ENCODE measurements at regions not wholly inside any gene's neighbourhood (a gene's known extent, or its start where the extent isn't known, plus 50 kb on each side); places are given as distances from the start of the nearest gene placed in this dataset.

- Histone ChIP-seq H3K79me1 (ENCODE audit: low read depth, low read length) (no peaks in the 10 kb centered on the region), H3K27me3 (ENCODE audit: control insufficient read depth in 3 of 3, insufficient read depth in 3 of 3, low read depth in 1 of 3, low read length in 3 of 3) (no peaks in the 10 kb centered on the region), H3K4ac (ENCODE audit: low read length) (no peak overlapping the region), H2BK5ac (ENCODE audit: low read length) (no peak overlapping the region), H2AK5ac (ENCODE audit: low read depth, low read length) (no peak overlapping the region), H3K27ac (replicated peaks; ENCODE audit: low read length) (no peak overlapping the region), H3K23ac (ENCODE audit: low read depth, low read length, poor library complexity) (no peak overlapping the region), H2AFZ (ENCODE audit: low read length) (no peak overlapping the region), H3K9me3 (replicated peaks in 1 of 2; ENCODE audit: control insufficient read depth in 2 of 2, insufficient read depth in 1 of 2, low read depth in 1 of 2, low read length in 2 of 2) (no peaks in the 10 kb centered on the region), H3K9ac (ENCODE audit: low read depth, low read length, poor library complexity) (no peak overlapping the region), H4K8ac (ENCODE audit: low read depth, low read length) (no peak overlapping the region), H3K4me3 (ENCODE audit: low read length in 2 of 2) (no peak overlapping the region), H4K91ac (ENCODE audit: low read depth, low read length, poor library complexity) (no peak overlapping the region), H2BK12ac (ENCODE audit: low read length) (no peak overlapping the region), H3K4me2 (ENCODE audit: insufficient read depth, low read length, poor library complexity, severe bottlenecking) (no peak overlapping the region), H2BK120ac (ENCODE audit: low read depth, low read length) (no peak overlapping the region), H3K14ac (ENCODE audit: low read length) (no peak overlapping the region), H3K4me1 (ENCODE audit: control insufficient read depth in 2 of 2, insufficient read depth in 1 of 2, low read depth in 1 of 2, low read length in 2 of 2) (peaks cover 0 to 5% of the 10 kb centered on the region in 2 donors), H3K18ac (ENCODE audit: low read length) (no peak overlapping the region), H2BK15ac (ENCODE audit: low read length) (no peak overlapping the region), H3K36me3 (replicated peaks in 1 of 2; ENCODE audit: control insufficient read depth in 2 of 2, insufficient read depth in 2 of 2, low read length in 2 of 2) (no peaks in the 10 kb centered on the region)
- no CpG with 5 or more reads among the region's 1 CpG for WGBS, 2 donors (ENCODE audit: extremely low coverage in 2 of 2, insufficient read length in 2 of 2, insufficient replicate concordance in 1 of 2)
- DNase-seq (ENCODE audit: low spot score): no peak
Measured at GRCh38 chr5:33231214-33231710, 209.5 kb upstream of the TARS1 start.

DNA sequence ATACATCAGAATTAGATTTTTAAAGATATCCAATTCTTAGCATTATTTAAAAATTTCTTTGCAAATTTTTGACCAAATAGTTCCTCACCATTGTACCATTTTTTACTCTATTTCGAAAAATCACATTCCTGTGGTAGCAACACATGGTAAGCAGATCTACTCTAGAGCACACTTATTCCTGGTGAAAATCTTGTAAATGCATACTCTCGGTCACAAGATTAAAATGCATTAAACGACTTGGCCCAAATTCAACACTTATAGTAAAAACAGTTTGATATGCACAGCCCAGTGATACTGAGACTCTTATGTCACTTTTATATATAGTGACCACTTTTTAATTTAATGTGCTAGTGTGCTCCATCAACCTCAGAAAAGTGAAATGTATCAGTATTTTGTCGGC is 208.8 kb upstream of the TARS1 start:
- Histone ChIP-seq H3K23ac (ENCODE audit: low read depth, low read length, poor library complexity) (no peak overlapping the region), H3K4me3 (ENCODE audit: low read length in 2 of 2) (no peak overlapping the region), H3K9me3 (replicated peaks in 1 of 2; ENCODE audit: control insufficient read depth in 2 of 2, insufficient read depth in 1 of 2, low read depth in 1 of 2, low read length in 2 of 2) (no peaks in the 10 kb centered on the region), H2BK5ac (ENCODE audit: low read length) (no peak overlapping the region), H3K4ac (ENCODE audit: low read length) (no peak overlapping the region), H3K14ac (ENCODE audit: low read length) (no peak overlapping the region), H3K9ac (ENCODE audit: low read depth, low read length, poor library complexity) (no peak overlapping the region), H3K18ac (ENCODE audit: low read length) (no peak overlapping the region), H3K36me3 (replicated peaks in 1 of 2; ENCODE audit: control insufficient read depth in 2 of 2, insufficient read depth in 2 of 2, low read length in 2 of 2) (no peaks in the 10 kb centered on the region), H2AK5ac (ENCODE audit: low read depth, low read length) (no peak overlapping the region), H3K79me1 (ENCODE audit: low read depth, low read length) (no peaks in the 10 kb centered on the region), H4K91ac (ENCODE audit: low read depth, low read length, poor library complexity) (no peak overlapping the region), H2BK15ac (ENCODE audit: low read length) (no peak overlapping the region), H4K8ac (ENCODE audit: low read depth, low read length) (no peak overlapping the region), H3K27ac (replicated peaks; ENCODE audit: low read length) (no peak overlapping the region), H3K4me2 (ENCODE audit: insufficient read depth, low read length, poor library complexity, severe bottlenecking) (no peak overlapping the region), H2AFZ (ENCODE audit: low read length) (no peak overlapping the region), H2BK12ac (ENCODE audit: low read length) (no peak overlapping the region), H3K27me3 (ENCODE audit: control insufficient read depth in 3 of 3, insufficient read depth in 3 of 3, low read depth in 1 of 3, low read length in 3 of 3) (no peaks in the 10 kb centered on the region), H3K4me1 (ENCODE audit: control insufficient read depth in 2 of 2, insufficient read depth in 1 of 2, low read depth in 1 of 2, low read length in 2 of 2) (peaks cover 0 to 5% of the 10 kb centered on the region in 2 donors), H2BK120ac (ENCODE audit: low read depth, low read length) (no peak overlapping the region)
- WGBS, 2 donors (ENCODE audit: extremely low coverage in 2 of 2, insufficient read length in 2 of 2, insufficient replicate concordance in 1 of 2): no CpG with 5 or more reads among the region's 4 CpGs
- no peak for DNase-seq (ENCODE audit: low spot score)

DNA sequence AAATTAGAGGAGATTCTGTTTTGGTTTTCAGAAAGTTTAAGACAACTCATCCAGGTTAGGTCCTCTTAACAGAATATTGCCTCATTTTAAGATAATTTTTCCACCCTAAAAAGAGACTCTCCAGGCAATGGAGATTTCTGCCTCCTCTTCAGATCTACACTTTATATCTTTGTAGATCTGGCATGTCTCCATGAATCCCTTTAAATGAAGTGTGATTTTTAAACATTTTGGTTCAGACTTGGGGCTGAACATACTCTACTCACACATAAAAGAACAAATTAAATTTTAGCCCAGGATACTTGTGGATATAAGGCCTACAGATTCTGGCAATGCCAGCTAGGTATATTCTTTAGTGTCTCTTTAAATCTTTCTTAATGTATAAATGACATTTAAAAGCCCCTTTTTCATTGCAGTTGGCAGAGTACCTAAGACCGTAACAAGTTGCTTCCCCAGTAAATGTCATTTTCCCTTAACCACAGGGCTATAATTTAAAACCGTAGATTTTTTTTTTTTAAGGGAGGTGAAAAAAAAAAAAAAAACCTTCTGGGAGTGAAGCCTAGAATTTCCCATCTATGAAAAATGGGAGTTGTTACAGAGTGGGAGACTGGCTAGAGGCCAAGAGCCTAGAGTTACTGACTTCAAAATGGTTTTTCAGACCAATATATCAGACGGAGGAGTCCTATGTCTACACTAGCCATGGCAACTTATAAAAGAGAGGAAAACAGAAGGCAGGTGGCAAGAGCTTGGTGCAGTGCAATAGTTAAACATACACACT is 207.8 kb upstream of the TARS1 start:
- Histone ChIP-seq H2AFZ (ENCODE audit: low read length) (no peak overlapping the region), H3K23ac (ENCODE audit: low read depth, low read length, poor library complexity) (no peak overlapping the region), H3K4me1 (ENCODE audit: control insufficient read depth in 2 of 2, insufficient read depth in 1 of 2, low read depth in 1 of 2, low read length in 2 of 2) (peaks cover 0 to 5% of the 10 kb centered on the region in 2 donors), H3K4me2 (ENCODE audit: insufficient read depth, low read length, poor library complexity, severe bottlenecking) (no peak overlapping the region), H3K18ac (ENCODE audit: low read length) (no peak overlapping the region), H2BK12ac (ENCODE audit: low read length) (no peak overlapping the region), H3K14ac (ENCODE audit: low read length) (no peak overlapping the region), H3K4ac (ENCODE audit: low read length) (no peak overlapping the region), H3K27ac (replicated peaks; ENCODE audit: low read length) (no peak overlapping the region), H3K27me3 (ENCODE audit: control insufficient read depth in 3 of 3, insufficient read depth in 3 of 3, low read depth in 1 of 3, low read length in 3 of 3) (no peaks in the 10 kb centered on the region), H3K79me1 (ENCODE audit: low read depth, low read length) (no peaks in the 10 kb centered on the region), H2AK5ac (ENCODE audit: low read depth, low read length) (no peak overlapping the region), H3K9me3 (replicated peaks in 1 of 2; ENCODE audit: control insufficient read depth in 2 of 2, insufficient read depth in 1 of 2, low read depth in 1 of 2, low read length in 2 of 2) (no peaks in the 10 kb centered on the region), H3K36me3 (replicated peaks in 1 of 2; ENCODE audit: control insufficient read depth in 2 of 2, insufficient read depth in 2 of 2, low read length in 2 of 2) (no peaks in the 10 kb centered on the region), H2BK120ac (ENCODE audit: low read depth, low read length) (no peak overlapping the region), H2BK5ac (ENCODE audit: low read length) (no peak overlapping the region), H2BK15ac (ENCODE audit: low read length) (no peak overlapping the region), H3K9ac (ENCODE audit: low read depth, low read length, poor library complexity) (no peak overlapping the region), H4K91ac (ENCODE audit: low read depth, low read length, poor library complexity) (no peak overlapping the region), H4K8ac (ENCODE audit: low read depth, low read length) (no peak overlapping the region), H3K4me3 (ENCODE audit: low read length in 2 of 2) (no peak overlapping the region)
- no peak for DNase-seq (ENCODE audit: low spot score)
- no CpG with 5 or more reads among the region's 3 CpGs for WGBS, 2 donors (ENCODE audit: extremely low coverage in 2 of 2, insufficient read length in 2 of 2, insufficient replicate concordance in 1 of 2)

DNA sequence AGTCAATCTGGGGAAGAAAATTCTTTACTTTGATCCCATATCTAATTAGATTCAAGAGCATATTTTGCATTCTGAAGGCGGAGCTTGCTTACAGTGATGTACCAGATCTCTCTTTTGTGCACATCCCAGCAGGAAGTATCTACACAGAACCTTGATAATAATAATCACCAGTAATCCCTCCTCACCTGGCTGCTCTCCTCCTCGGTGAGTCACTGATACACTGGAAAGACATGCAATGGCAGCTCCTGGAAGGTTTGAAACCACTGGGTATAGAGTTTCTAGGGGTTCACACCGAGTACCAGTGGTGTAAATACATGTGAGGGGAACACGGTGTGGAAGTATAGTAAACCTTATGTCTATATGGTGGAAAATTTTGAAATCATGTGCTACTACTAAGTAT is 205.5 kb upstream of the TARS1 start:
- Histone ChIP-seq H3K23ac (ENCODE audit: low read depth, low read length, poor library complexity) (no peak overlapping the region), H2AK5ac (ENCODE audit: low read depth, low read length) (no peak overlapping the region), H3K27me3 (ENCODE audit: control insufficient read depth in 3 of 3, insufficient read depth in 3 of 3, low read depth in 1 of 3, low read length in 3 of 3) (no peaks in the 10 kb centered on the region), H3K9me3 (replicated peaks in 1 of 2; ENCODE audit: control insufficient read depth in 2 of 2, insufficient read depth in 1 of 2, low read depth in 1 of 2, low read length in 2 of 2) (no peaks in the 10 kb centered on the region), H2BK15ac (ENCODE audit: low read length) (no peak overlapping the region), H4K91ac (ENCODE audit: low read depth, low read length, poor library complexity) (no peak overlapping the region), H3K9ac (ENCODE audit: low read depth, low read length, poor library complexity) (no peak overlapping the region), H3K4ac (ENCODE audit: low read length) (no peak overlapping the region), H3K4me2 (ENCODE audit: insufficient read depth, low read length, poor library complexity, severe bottlenecking) (no peak overlapping the region), H3K4me3 (ENCODE audit: low read length in 2 of 2) (no peak overlapping the region), H3K79me1 (ENCODE audit: low read depth, low read length) (no peaks in the 10 kb centered on the region), H4K8ac (ENCODE audit: low read depth, low read length) (no peak overlapping the region), H2AFZ (ENCODE audit: low read length) (no peak overlapping the region), H2BK12ac (ENCODE audit: low read length) (no peak overlapping the region), H3K14ac (ENCODE audit: low read length) (no peak overlapping the region), H3K27ac (replicated peaks; ENCODE audit: low read length) (no peak overlapping the region), H3K18ac (ENCODE audit: low read length) (no peak overlapping the region), H2BK5ac (ENCODE audit: low read length) (no peak overlapping the region), H3K4me1 (ENCODE audit: control insufficient read depth in 2 of 2, insufficient read depth in 1 of 2, low read depth in 1 of 2, low read length in 2 of 2) (peaks cover 0 to 1% of the 10 kb centered on the region in 2 donors), H3K36me3 (replicated peaks in 1 of 2; ENCODE audit: control insufficient read depth in 2 of 2, insufficient read depth in 2 of 2, low read length in 2 of 2) (no peaks in the 10 kb centered on the region), H2BK120ac (ENCODE audit: low read depth, low read length) (no peak overlapping the region)
- no peak for DNase-seq (ENCODE audit: low spot score)
- WGBS, 2 donors (ENCODE audit: extremely low coverage in 2 of 2, insufficient read length in 2 of 2, insufficient replicate concordance in 1 of 2): no CpG with 5 or more reads among the region's 4 CpGs
